ENCODE measurements at regions not wholly inside any gene's neighbourhood (a gene's known extent, or its start where the extent isn't known, plus 50 kb on each side); places are given as distances from the start of the nearest gene placed in this dataset.

DNA sequence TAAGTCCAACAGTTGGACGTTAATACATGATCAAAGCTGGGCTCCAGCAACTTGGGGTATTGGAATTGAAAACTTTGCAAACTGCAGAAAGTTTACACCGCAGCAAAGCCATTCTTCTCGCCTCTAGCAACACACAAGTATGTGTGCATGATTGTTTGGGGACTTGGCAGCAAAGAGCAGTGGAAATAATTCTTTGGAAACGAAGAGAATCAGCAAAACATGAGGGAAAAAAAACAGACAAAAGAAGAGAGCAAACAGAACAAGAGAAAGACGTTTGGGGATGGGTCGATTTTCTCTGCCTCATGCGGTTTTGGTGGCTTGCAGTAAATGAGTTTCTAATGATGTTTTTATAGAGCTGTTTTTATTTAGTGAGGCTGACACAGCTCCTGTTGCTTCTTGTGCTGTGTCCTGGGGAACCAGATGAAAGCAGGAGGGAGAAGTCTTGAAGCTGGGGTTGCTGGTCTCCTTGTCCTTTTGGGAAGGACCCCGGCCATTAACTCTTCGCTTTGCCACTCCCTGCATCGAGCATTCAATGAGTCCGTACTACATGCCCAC lies 502.9 kb downstream of the GRIN2A start:
- peak in 1 of 51 donors; percentile 8 for DNase-seq

DNA sequence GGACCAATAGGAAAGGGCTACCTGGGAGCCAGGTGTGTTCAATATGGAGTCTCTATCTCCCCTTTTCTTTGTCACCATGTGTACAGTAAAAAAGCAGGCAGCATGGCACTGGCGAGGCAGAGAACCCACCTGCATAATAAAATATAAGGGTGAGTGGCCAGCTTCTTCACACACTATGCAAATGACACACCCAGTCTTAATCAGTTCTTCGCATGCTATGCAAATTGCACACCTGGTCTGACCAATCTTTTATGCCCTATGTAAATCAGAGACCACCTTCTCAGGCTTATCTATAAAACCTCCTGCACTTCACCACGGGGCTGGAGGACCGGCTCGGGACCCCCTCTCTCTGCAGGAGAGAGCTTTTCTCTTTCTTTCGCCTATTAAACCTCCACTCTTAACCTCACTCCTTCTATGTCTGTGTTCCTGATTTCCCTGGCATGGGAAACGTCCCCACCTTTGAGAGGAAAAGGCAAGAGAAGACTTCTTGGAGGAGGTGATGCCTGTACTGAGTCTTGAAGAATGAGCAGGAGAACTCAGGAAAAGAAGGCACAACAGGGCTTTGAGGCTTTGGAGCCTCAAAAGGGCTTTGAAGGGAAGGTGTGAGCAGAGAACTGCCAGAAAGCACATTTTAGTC lies 502.1 kb downstream of the GRIN2A start:
- DNase-seq, result no peak

DNA sequence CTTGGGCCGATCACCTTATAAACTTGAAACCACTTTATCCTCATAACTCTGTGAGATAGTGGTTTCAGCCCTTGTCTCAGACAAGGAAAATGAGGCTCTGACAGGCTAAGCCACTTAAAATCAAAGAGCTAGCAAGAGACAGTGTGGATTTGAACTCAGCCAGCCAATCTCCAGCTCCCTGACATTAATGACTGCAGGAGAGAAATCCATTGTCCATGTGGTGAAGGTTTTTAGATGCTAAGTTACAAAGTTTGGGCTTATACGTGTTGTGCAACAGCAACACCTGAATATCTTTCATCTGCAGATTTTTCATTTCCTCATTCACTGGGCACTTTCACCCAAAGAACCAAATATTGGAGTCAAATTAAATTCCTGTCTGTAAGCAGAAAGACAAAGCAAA lies 501.3 kb downstream of the GRIN2A start:
- DNase-seq, result no peak

DNA sequence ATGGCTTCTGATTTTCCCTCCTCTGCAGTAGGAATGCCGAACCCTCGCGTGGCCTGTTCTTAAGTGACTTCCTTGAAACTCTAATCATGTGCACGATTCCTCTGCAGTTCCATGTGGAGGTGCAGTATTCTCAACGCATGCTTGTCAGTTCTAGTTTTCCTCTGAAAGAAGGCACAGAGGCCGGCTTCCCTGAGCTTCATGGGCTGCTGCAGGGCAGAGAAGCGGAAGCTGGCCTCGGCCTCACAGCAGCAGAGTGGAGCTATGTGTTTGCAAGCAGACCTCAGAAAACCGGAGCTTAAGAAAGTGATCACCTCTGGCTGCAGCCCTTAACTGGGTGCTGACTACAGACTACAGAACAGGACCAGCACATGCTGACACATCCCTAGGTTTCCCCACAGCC lies 500.7 kb downstream of the GRIN2A start:
- no peak for DNase-seq

DNA sequence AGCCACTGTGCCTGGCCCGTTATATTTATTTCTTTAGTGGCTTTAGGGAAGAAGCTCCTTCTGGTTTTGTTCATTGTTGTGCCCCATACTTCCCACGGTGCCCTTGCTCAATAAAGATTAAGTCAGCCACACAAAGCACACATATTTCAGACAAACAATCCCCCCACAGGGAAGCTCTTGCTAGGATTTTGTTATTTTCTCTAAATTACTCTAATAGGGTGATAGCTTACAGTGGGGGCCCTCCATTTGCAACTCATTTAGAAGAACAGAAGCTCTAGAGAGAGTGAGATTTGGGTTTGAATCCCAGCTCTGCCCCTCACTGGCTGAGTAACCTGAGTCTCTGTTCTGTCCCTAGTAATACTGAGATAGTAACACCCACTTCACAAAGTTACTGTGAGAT lies 499.9 kb downstream of the GRIN2A start:
- no peak for DNase-seq

DNA sequence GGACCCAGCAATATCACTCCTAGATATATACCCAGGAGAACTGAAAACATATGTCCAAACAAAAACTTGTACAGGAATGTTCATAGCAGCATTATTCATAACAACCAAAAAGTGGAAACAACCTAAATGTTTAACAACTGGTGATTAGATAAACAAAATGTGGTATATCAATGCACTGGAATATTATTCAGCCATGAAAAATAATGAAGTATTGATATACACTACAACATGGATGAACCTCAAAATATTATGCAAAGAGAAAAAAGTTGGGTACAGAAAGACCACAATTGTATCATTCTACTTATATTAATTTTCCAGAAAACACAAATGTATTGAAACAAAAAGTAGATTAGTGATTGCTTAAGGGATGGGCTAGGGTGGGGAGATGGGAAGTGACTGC lies 498.6 kb downstream of the GRIN2A start:
- no peak for DNase-seq

DNA sequence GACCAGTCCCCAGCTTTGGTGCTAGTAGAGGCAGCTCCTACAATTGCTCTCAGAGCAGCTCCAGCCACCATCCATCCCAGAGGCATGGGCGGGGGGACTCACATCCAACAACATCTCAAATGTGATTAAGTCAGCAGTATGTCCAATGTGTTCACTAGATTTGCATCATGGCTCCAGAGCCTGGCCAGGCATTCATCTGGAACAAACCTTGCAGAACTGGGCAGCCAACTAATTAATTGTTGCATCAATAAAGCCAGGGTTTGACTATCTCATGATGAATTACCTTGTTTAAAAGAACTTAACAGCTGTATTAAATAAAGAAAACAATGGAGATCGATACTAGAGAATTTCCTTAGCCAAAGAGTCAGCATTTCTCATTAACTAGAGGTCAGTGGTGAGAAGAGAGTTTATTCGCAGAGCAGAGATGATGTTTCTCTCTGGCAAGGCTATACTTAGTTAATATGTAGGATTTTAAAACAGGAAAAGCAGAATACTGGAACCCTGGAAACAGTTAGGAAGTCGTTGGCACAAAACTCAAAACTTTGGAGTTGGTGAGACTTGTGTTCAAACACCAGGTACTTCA lies 494.4 kb downstream of the GRIN2A start:
- no peak for DNase-seq

DNA sequence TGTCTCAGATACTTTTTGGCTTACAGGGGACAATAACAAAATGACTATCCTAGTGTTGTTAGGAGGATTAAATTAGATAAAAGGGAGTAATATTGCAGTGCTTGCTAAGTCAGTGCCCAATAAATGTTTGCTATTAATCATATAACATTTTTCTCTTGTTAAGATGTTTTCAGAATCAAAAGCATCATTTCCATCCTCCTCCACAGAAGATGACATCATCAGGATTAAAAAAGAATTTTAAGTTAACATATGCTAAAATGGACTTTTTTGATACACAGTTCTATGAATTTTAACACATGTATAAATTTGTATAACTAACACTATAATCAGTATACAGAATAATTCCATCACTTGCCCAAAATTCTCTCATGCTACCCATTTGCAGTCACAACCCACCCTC lies 492.6 kb downstream of the GRIN2A start:
- no peak for DNase-seq

DNA sequence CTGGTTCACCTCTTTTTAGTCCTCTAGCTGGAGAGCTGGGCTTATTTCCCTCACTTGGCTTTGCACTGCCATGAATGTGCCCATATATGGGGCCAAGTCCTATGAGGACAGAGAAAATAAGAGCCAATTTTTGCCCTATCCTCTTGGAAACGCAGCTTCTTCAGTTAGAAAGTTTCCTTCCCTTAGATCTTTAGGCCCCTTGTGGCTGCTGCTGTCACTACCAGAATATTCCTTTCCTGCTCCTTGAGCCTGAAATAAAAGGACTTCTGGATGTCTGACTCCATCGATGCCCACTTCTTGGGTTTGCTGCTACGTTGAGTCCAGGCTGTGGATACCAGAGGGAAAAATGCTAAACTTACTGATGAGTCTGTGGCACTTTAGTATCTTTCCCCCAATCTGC lies 487.1 kb downstream of the GRIN2A start:
- DNase-seq, result no peak
